ENCODE measurements at regions not wholly inside any gene's neighbourhood (a gene's known extent, or its start where the extent isn't known, plus 50 kb on each side); places are given as distances from the start of the nearest gene placed in this dataset.

DNA sequence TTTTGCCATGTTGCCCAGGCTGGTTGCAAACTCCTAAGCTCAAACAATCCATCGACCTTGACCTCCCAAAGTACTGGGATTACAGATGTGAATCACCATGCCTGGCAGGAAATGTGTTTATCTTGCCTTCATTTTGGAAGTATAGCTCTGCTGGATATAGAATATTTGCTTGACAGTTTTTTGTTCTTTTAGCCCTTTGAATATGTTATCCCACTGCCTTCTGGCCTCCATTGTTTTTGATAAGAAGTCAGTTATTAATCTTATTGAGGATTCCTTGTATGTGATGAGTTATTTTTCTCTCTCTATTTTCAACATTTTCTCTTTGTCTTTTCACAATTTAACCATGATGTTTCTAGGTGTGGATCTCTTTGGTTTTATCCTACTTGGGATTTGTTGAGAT lies 112.9 kb upstream of the RAB3GAP2 start:
- Histone ChIP-seq H3K9me3 (no peaks in the 10 kb centered on the region), H3K27ac (no peak overlapping the region), H3K36me3 (no peaks in the 10 kb centered on the region), H3K4me3 (no peak overlapping the region), H3K4me1 (no peaks in the 10 kb centered on the region), H3K27me3 (no peaks in the 10 kb centered on the region)
- TF ChIP-seq EP300 (IDR thresholded peaks at IDR 0.05) = no peak
- no peak for TF ChIP-seq POLR2AphosphoS5 (IDR thresholded peaks at IDR 0.05)
- WGBS, 2 donors = 71 to 89% methylated on average over 1 of the region's 1 CpG
- DNase-seq (no peak), ATAC-seq (ENCODE audit: low FRiP score in 2 of 2) (no peak)

DNA sequence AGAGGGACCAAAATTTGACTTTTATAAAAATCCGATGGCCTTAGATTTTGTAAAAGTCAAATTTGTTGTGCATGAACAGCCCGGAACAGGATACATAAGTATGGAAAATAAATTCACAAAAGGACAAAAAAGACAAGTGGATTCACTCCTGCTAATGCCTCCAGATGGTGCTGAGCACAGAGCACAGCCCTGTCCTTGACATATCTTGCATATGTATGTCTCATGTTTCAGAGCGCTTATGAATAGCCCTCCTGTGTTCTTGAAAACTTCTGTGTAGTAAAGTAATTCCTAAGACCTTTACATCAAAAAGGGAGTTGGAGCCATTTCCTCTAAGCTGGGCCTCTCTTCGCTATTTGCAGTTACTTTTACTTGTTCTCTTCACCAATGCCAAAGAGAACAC lies 110.7 kb upstream of the RAB3GAP2 start:
- 54 to 72% methylated on average over 4 of the region's 4 CpGs for WGBS, 2 donors
- Histone ChIP-seq H3K4me3 (no peak overlapping the region), H3K27me3 (no peaks in the 10 kb centered on the region), H3K4me1 (no peaks in the 10 kb centered on the region), H3K27ac (no peak overlapping the region), H3K9me3 (no peaks in the 10 kb centered on the region), H3K36me3 (no peaks in the 10 kb centered on the region)
- ATAC-seq (ENCODE audit: low FRiP score in 2 of 2) = no peak
- TF ChIP-seq EP300 (IDR thresholded peaks at IDR 0.05) (no peak), POLR2A (IDR thresholded peaks at IDR 0.05) (no peak), POLR2AphosphoS5 (IDR thresholded peaks at IDR 0.05) (no peak)
- TF ChIP-seq, protein P1, sequence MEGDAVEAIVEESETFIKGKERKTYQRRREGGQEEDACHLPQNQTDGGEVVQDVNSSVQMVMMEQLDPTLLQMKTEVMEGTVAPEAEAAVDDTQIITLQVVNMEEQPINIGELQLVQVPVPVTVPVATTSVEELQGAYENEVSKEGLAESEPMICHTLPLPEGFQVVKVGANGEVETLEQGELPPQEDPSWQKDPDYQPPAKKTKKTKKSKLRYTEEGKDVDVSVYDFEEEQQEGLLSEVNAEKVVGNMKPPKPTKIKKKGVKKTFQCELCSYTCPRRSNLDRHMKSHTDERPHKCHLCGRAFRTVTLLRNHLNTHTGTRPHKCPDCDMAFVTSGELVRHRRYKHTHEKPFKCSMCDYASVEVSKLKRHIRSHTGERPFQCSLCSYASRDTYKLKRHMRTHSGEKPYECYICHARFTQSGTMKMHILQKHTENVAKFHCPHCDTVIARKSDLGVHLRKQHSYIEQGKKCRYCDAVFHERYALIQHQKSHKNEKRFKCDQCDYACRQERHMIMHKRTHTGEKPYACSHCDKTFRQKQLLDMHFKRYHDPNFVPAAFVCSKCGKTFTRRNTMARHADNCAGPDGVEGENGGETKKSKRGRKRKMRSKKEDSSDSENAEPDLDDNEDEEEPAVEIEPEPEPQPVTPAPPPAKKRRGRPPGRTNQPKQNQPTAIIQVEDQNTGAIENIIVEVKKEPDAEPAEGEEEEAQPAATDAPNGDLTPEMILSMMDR (IDR thresholded peaks at IDR 0.05) = no peak
- no peak for DNase-seq

DNA sequence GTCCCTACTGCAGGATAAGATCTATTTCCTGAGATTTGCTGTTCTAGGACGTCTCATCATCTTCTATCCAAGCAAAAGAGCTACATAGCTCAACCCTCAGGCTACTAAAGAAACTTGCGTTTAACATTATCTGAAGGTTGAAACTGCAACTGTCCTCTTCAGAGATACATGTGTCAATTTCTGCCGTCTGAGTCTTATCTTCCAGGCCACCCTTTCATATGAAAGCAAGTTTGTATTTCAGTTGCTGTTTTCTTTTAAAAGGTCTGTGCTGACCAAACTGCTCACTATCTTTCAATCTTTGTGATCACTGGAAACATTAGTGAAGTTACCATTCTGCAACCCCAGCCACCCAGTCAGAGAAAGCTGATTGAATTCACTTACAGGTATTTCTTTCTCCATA lies 108.6 kb upstream of the RAB3GAP2 start:
- H3K9me3 ChIP-seq = no peaks in the 10 kb centered on the region
- ATAC-seq (ENCODE audit: low FRiP score in 2 of 2) = no peak
- H3K36me3 ChIP-seq = no peaks in the 10 kb centered on the region
- WGBS, 2 donors = 79 to 81% methylated on average over 3 of the region's 3 CpGs
- no peak for TF ChIP-seq EP300 (IDR thresholded peaks at IDR 0.05)
- no peak overlapping the region for H3K4me3 ChIP-seq
- DNase-seq = no peak
- H3K27me3 ChIP-seq = no peaks in the 10 kb centered on the region
- H3K4me1 ChIP-seq = no peaks in the 10 kb centered on the region
- H3K27ac ChIP-seq = no peak overlapping the region

DNA sequence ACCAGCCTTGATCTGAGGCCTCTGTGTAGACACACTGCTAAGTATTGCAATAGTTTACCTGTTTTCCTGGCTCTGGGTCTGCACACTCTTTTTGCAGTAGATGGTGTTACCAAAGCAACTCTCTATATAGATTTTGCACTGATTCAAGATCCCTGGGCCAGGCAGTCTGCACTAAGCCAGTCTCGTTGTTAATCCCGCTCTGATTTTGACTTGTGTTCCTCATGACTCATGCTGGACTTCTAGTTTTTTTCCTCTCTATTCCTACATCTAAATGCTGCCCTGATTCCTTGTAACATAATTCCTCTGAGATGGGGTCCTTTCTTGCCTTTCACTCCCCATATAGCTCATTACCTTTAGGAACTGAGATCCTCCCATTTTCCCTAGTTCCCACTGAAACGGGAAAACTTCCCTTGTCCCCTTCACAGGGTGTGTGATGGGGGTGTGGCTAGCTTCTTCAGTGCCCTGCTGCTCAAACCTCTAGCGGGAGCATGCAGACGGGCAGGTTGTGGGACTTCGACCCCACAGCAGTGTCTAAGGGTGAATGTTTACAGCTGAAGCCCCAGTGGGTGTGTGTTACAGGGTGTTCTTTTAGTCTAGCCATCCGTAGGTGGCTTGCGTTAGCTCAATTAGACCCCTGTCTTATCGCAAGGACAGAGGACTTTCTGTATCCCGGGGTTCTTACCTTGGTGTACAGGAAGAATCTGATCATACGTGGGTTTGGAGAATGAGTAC lies 106.5 kb upstream of the RAB3GAP2 start:
- no peaks in the 10 kb centered on the region for H3K36me3 ChIP-seq
- H3K27me3 ChIP-seq = no peaks in the 10 kb centered on the region
- DNase-seq (no peak), ATAC-seq (ENCODE audit: low FRiP score in 2 of 2) (no peak)
- H3K27ac ChIP-seq = no peak overlapping the region
- H3K9me3 ChIP-seq = no peaks in the 10 kb centered on the region
- WGBS, 2 donors = 78 to 82% methylated on average over 11 of the region's 11 CpGs
- no peaks in the 10 kb centered on the region for H3K4me1 ChIP-seq
- no peak for TF ChIP-seq POLR2A (IDR thresholded peaks at IDR 0.05)
- TF ChIP-seq, protein P1 (IDR thresholded peaks at IDR 0.05) = no peak
- TF ChIP-seq EP300 (IDR thresholded peaks at IDR 0.05) = no peak
- no peak for TF ChIP-seq POLR2AphosphoS5 (IDR thresholded peaks at IDR 0.05)
- H3K4me3 ChIP-seq = no peak overlapping the region

DNA sequence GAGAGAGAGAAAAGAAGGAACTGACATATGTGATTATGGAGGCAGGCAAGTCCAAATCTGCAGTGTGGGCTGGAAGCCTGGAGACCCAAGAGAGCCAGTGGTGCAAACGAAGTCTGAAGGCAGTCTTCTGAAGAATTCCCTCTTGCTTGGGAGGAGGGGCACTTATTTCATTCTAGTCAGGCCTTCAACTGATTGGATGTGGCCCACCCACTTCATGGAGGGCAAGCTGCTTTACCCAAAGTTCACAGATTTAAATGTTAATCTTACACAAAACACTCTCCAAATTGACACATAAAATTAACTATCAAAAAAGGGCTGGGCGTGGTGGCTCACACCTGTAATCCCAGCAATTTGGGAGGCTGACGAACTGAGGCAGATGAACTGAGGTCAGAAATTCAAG lies 103.5 kb upstream of the RAB3GAP2 start:
- DNase-seq (no peak), ATAC-seq (ENCODE audit: low FRiP score in 2 of 2) (no peak)
- TF ChIP-seq POLR2A (IDR thresholded peaks at IDR 0.05) = no peak
- TF ChIP-seq, protein P1 (IDR thresholded peaks at IDR 0.05) = no peak
- TF ChIP-seq EP300 (IDR thresholded peaks at IDR 0.05) = no peak
- TF ChIP-seq POLR2AphosphoS5 (IDR thresholded peaks at IDR 0.05) = no peak
- no peak overlapping the region for H3K4me3 ChIP-seq
- WGBS, 2 donors = 67 to 78% methylated on average over 3 of the region's 3 CpGs
- H3K4me1 ChIP-seq = no peaks in the 10 kb centered on the region
- H3K27me3 ChIP-seq = no peaks in the 10 kb centered on the region
- H3K9me3 ChIP-seq = no peaks in the 10 kb centered on the region
- H3K27ac ChIP-seq = no peak overlapping the region
- no peaks in the 10 kb centered on the region for H3K36me3 ChIP-seq

DNA sequence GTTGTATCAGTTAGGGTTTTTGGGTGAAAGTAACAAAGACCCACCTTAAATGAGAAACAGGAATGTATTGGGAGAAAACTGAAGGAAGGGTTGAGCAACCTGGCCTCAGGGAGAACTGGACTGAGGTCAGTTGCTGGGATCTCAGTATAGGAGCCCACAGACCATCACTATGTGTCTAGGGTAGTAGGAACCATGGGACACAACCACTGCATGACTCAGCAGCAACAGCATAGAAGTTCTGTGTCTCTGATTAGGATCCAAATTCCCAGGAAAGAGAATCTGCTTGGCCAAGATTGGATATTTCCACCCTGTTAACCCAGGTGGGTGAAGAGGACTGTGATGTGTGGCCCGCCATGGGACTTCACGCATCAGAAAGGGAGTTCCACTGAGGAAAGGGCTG lies 102.2 kb upstream of the RAB3GAP2 start:
- Histone ChIP-seq H3K27ac (no peak overlapping the region), H3K36me3 (no peaks in the 10 kb centered on the region), H3K4me3 (no peak overlapping the region), H3K4me1 (peaks cover 0 to 5% (median 0%) of the 10 kb centered on the region in 4 donors), H3K9me3 (no peaks in the 10 kb centered on the region), H3K27me3 (no peaks in the 10 kb centered on the region)
- DNase-seq (no peak), ATAC-seq (ENCODE audit: low FRiP score in 2 of 2) (no peak)
- TF ChIP-seq EP300 (IDR thresholded peaks at IDR 0.05) = no peak
- TF ChIP-seq, protein P1 (IDR thresholded peaks at IDR 0.05) = no peak
- TF ChIP-seq POLR2AphosphoS5 (IDR thresholded peaks at IDR 0.05) = no peak
- TF ChIP-seq POLR2A (IDR thresholded peaks at IDR 0.05) = no peak
- WGBS, 2 donors = 94 to 100% methylated on average over 2 of the region's 2 CpGs

All from upper lobe of left lung (tissue), 6 donors.